ENCODE measurements at regions not wholly inside any gene's neighbourhood (a gene's known extent, or its start where the extent isn't known, plus 50 kb on each side); places are given as distances from the start of the nearest gene placed in this dataset.

DNA sequence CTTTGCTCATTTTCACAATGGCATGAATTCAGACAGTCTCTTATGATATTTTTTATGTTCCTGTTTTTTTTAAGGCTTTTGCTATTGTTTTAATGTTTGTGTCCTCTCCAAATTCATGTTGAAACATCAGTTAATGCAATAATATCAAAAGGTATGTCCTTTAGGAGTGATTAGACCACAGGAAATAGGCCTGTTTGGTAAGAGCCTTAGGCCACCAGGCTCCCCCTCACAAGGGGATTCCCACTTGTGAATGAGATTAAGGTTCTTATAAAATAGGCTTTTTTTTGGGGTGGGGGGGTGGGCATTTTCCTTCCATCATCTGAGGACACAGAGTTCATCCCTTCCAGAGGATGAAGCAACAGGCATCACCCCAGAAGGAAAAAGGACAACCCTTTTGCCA lies 2074.2 kb upstream of the C9orf72 start:
- TF ChIP-seq, protein P1, sequence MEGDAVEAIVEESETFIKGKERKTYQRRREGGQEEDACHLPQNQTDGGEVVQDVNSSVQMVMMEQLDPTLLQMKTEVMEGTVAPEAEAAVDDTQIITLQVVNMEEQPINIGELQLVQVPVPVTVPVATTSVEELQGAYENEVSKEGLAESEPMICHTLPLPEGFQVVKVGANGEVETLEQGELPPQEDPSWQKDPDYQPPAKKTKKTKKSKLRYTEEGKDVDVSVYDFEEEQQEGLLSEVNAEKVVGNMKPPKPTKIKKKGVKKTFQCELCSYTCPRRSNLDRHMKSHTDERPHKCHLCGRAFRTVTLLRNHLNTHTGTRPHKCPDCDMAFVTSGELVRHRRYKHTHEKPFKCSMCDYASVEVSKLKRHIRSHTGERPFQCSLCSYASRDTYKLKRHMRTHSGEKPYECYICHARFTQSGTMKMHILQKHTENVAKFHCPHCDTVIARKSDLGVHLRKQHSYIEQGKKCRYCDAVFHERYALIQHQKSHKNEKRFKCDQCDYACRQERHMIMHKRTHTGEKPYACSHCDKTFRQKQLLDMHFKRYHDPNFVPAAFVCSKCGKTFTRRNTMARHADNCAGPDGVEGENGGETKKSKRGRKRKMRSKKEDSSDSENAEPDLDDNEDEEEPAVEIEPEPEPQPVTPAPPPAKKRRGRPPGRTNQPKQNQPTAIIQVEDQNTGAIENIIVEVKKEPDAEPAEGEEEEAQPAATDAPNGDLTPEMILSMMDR (IDR thresholded peaks at IDR 0.05; ENCODE audit: extremely low read depth in 1 of 2, insufficient read depth in 1 of 2, low read depth in 1 of 2, low read length in 2 of 2): no peak
- TF ChIP-seq POLR2A (IDR thresholded peaks at IDR 0.05; ENCODE audit: low read depth, low read length) (no peak), EZH2 (IDR thresholded peaks at IDR 0.05; ENCODE audit: borderline replicate concordance, low read depth, low read length, severe bottlenecking) (no peak), POLR2AphosphoS5 (IDR thresholded peaks at IDR 0.05; ENCODE audit: insufficient read depth, low read depth, low read length) (no peak), MYC (IDR thresholded peaks at IDR 0.05; ENCODE audit: low read depth, low read length) (no peak), JUN (IDR thresholded peaks at IDR 0.05; ENCODE audit: borderline replicate concordance, insufficient read depth, insufficient read length, low read depth) (no peak), FOS (IDR thresholded peaks at IDR 0.05; ENCODE audit: borderline replicate concordance, insufficient read depth, low read length) (no peak), GATA2 (IDR thresholded peaks at IDR 0.05; ENCODE audit: insufficient read depth, insufficient read length, low read depth, low read length) (no peak)
- TF ChIP-seq, protein P2, sequence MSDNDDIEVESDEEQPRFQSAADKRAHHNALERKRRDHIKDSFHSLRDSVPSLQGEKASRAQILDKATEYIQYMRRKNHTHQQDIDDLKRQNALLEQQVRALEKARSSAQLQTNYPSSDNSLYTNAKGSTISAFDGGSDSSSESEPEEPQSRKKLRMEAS (IDR thresholded peaks at IDR 0.05; ENCODE audit: insufficient read depth, insufficient read length): no peak
